Endothelial cell of umbilical vein (primary cell): ENCODE measurements at regions not wholly inside any gene's neighbourhood (a gene's known extent, or its start where the extent isn't known, plus 50 kb on each side); places are given as distances from the start of the nearest gene placed in this dataset.

Experiments
- BruUV-seq: library from RNA; stranded (reverse); fragments of 400-500 nt; replicated peaks from 2 replicates; lab custom pipeline; 2021; lab: Mats Ljungman, UMichigan
- CTCF ChIA-PET: fragments of 300-600, 350-600 bp; sonication (Branson Sonifier 250); formaldehyde crosslinking; loops from one replicate; lab custom pipeline; 2021; ENCODE audit warnings: antibody characterized with exemption, inconsistent platforms; lab: Charles Lee
- POLR2A ChIA-PET: fragments of 300-600, 350-600 bp; sonication (Branson Sonifier 250); formaldehyde crosslinking; loops from one replicate; lab custom pipeline; 2021; ENCODE audit warnings: antibody characterized with exemption, inconsistent platforms; lab: Charles Lee
- DNase-seq: peaks from one replicate; pipeline ENCODE4 v3.0.0-alpha.2; 2011; ENCODE audit warnings: low read depth, low spot score
- FAIRE-seq: peaks from 2 replicates; lab custom pipeline; 2011; peaks lifted over from hg19 to GRCh38; lab: Jason Lieb, UNC
- H2AFZ ChIP-seq: 2 replicates; pipeline ENCODE4 v1.6.0; 2012; ENCODE audit warnings: low read depth, low read length, control low read depth, inconsistent platforms
- H3K27ac ChIP-seq: 2 replicates; pipeline ENCODE4 v1.5.1; 2011; ENCODE audit warnings: low read depth, mild to moderate bottlenecking, control low read depth, low read length, moderate library complexity; ENCODE audit not compliant: insufficient read depth
- H3K27me3 ChIP-seq, 2 experiments: 2 replicates each; pipeline versions ENCODE4 v1.6.0 to v1.6.1; 2011; ENCODE audit warnings: low read length in 2 of 2, mixed read lengths in 1 of 2; ENCODE audit not compliant: control insufficient read depth in 2 of 2, insufficient read depth in 2 of 2
- H3K36me3 ChIP-seq, 2 experiments: 2 replicates in 1 of 2; 3 replicates in 1 of 2; pipeline ENCODE4 v1.5.1; 2011; ENCODE audit warnings: low read length in 2 of 2, mild to moderate bottlenecking in 1 of 2, moderate library complexity in 1 of 2; ENCODE audit not compliant: control insufficient read depth in 2 of 2, insufficient read depth in 2 of 2; ENCODE audit errors: extremely low read depth in 1 of 2
- H3K4me1 ChIP-seq: 3 replicates; pipeline ENCODE4 v1.5.1; 2011; ENCODE audit warnings: mild to moderate bottlenecking, low read length; ENCODE audit not compliant: control insufficient read depth, insufficient read depth; ENCODE audit errors: extremely low read depth
- H3K4me2 ChIP-seq: 2 replicates; pipeline ENCODE4 v1.6.1; 2011; ENCODE audit warnings: low read length, control low read depth, mixed read lengths; ENCODE audit not compliant: insufficient read depth
- H3K4me3 ChIP-seq, 3 experiments: fragments of 200-600 bp in 1 of 3; sonication (generic), shearing (Covaris generic) in 1 of 3; replicated peaks in 1 of 3; 2 replicates each; pipeline ENCODE4 v1.5.1; 2011 to 2016; ENCODE audit warnings: control low read depth in 3 of 3, low read length in 3 of 3, mild to moderate bottlenecking in 2 of 3, inconsistent platforms in 1 of 3, low read depth in 1 of 3, moderate library complexity in 1 of 3; ENCODE audit not compliant: insufficient read depth in 1 of 3
- H3K79me2 ChIP-seq: 2 replicates; pipeline ENCODE4 v1.6.0; 2012; ENCODE audit warnings: low read length, inconsistent platforms; ENCODE audit not compliant: control insufficient read depth, insufficient read depth
- H3K9ac ChIP-seq: replicated peaks from 2 replicates; pipeline ENCODE3; 2011; ENCODE audit warnings: low read length, control low read depth; ENCODE audit not compliant: insufficient read depth; ENCODE audit errors: extremely low read depth
- H3K9me1 ChIP-seq: replicated peaks from 3 replicates; pipeline ENCODE4 v1.6.0; 2011; ENCODE audit warnings: mild to moderate bottlenecking, low read length; ENCODE audit not compliant: control insufficient read depth, insufficient read depth; ENCODE audit errors: extremely low read depth
- H3K9me3 ChIP-seq: replicated peaks from 2 replicates; pipeline ENCODE4 v1.5.1; 2012; ENCODE audit warnings: low read length, inconsistent platforms; ENCODE audit not compliant: control insufficient read depth, insufficient read depth
- H4K20me1 ChIP-seq: replicated peaks from 2 replicates; pipeline ENCODE3; 2011; ENCODE audit warnings: mild to moderate bottlenecking, low read length; ENCODE audit not compliant: control insufficient read depth, insufficient read depth; ENCODE audit errors: extremely low read depth
- CTCF ChIP-seq, 2 donors: IDR thresholded peaks; 1 replicate in 1 of 2; 2 replicates in 1 of 2; pipeline ENCODE4 v1.5.1; 2011; ENCODE audit warnings: low read length in 2 of 2, mild to moderate bottlenecking in 2 of 2, moderate library complexity in 2 of 2, control low read depth in 1 of 2, inconsistent platforms in 1 of 2, low read depth in 1 of 2; ENCODE audit not compliant: insufficient read depth in 1 of 2; ENCODE audit errors: extremely low read depth in 1 of 2
- JUN ChIP-seq: IDR thresholded peaks from 2 replicates; pipeline ENCODE4 v1.6.1; 2011; ENCODE audit warnings: borderline replicate concordance, low read depth; ENCODE audit not compliant: insufficient read length, insufficient read depth
- MYC ChIP-seq: IDR thresholded peaks from one replicate; pipeline ENCODE4 v1.6.1; 2011; ENCODE audit warnings: mild to moderate bottlenecking, low read depth, low read length
- POLR2A ChIP-seq: IDR thresholded peaks from 2 replicates; pipeline ENCODE4 v1.6.1; 2012; ENCODE audit warnings: low read depth, mild to moderate bottlenecking, control low read depth, low read length
- POLR2AphosphoS5 ChIP-seq: IDR thresholded peaks from 2 replicates; pipeline ENCODE4 v1.6.1; 2012; ENCODE audit warnings: low read depth, mild to moderate bottlenecking, control low read depth, low read length, moderate library complexity; ENCODE audit not compliant: insufficient read depth
- dilution Hi-C: fragments of 300-500 bp; cut with MboI; formaldehyde crosslinking; loops from one replicate; pipeline ENCODE4 v1.15.0; 2019; ENCODE audit warnings: low sequenced_read_pairs; ENCODE audit not compliant: extremely low pct_ligation_motif_present
- intact Hi-C: fragments of 100-400 bp; cut with micrococcal nuclease; formaldehyde crosslinking; loops from one replicate; pipeline ENCODE4 v1.10.0; 2022

DNA sequence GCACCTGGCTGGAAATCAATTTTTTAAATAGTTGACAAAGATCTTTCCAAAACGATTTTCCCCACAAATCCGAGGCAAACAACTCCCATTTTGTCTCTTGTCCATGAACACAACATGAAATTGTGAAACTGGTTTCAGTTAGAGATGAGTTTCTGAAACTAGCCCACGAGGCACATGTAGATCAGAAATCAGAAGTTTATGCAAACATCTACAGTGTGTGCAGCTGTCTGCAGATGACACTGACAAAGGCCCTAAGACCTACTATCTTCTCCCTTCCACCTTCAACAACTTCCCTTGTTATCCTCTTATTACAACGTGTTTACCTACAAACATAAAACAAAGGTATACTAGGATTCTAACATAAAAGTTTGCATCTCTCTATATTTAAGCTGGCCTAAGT lies 183.3 kb downstream of the DIRAS2 start:
- Histone ChIP-seq H3K4me2 (no peak overlapping the region), H3K9ac (no peak overlapping the region), H3K4me1 (no peaks in the 10 kb centered on the region), H3K27me3 (no peaks in the 10 kb centered on the region), H3K4me3 (no peak overlapping the region), H3K9me3 (peaks cover 2% of the 10 kb centered on the region), H3K36me3 (no peaks in the 10 kb centered on the region), H2AFZ (no peak overlapping the region), H3K27ac (no peak overlapping the region), H4K20me1 (no peaks in the 10 kb centered on the region), H3K79me2 (no peaks in the 10 kb centered on the region), H3K9me1 (no peaks in the 10 kb centered on the region)
- ChIA-PET POLR2A (no interaction called here), CTCF (no interaction called here)
- FAIRE-seq (no peak), DNase-seq (no peak)
- intact Hi-C loops: no loop called here
- no peak for TF ChIP-seq POLR2A
- TF ChIP-seq JUN: no peak
- no peak for TF ChIP-seq CTCF (IDR thresholded peaks at IDR 0.05; ENCODE audit: extremely low read depth in 1 of 2, insufficient read depth in 1 of 2, low read depth in 1 of 2, low read length in 2 of 2)
- dilution Hi-C loops: no loop called here
- BruUV-seq: no TSS peak

GRCh38 chr9:90460220-90460619 lies 182.4 kb downstream of the DIRAS2 start:
- intact Hi-C loops: no loop called here
- Histone ChIP-seq H2AFZ (no peak overlapping the region), H4K20me1 (no peaks in the 10 kb centered on the region), H3K27ac (no peak overlapping the region), H3K4me3 (no peak overlapping the region), H3K79me2 (no peaks in the 10 kb centered on the region), H3K4me2 (no peak overlapping the region), H3K36me3 (no peaks in the 10 kb centered on the region), H3K27me3 (no peaks in the 10 kb centered on the region), H3K9ac (no peak overlapping the region), H3K9me1 (no peaks in the 10 kb centered on the region), H3K9me3 (peaks cover 2% of the 10 kb centered on the region), H3K4me1 (no peaks in the 10 kb centered on the region)
- no TSS peak for BruUV-seq
- ChIA-PET CTCF (no interaction called here), POLR2A (no interaction called here)
- DNase-seq (no peak), FAIRE-seq (no peak)
- no peak for TF ChIP-seq POLR2AphosphoS5
- TF ChIP-seq MYC: no peak
- dilution Hi-C loops: no loop called here
